WERI-Rb-1 (cell line): ENCODE measurements at regions not wholly inside any gene's neighbourhood (a gene's known extent, or its start where the extent isn't known, plus 50 kb on each side); places are given as distances from the start of the nearest gene placed in this dataset.
"Not testable (repeated sequence)": the region's sequence is repeated elsewhere in the genome, so short reads cannot be mapped to it uniquely, and the experiment has no call there.

Source experiments
- DNase-seq: peaks from one replicate; pipeline ENCODE4 v3.0.0-alpha.2; 2020
- H3K27ac ChIP-seq: fragments of 250-450 bp; sonication (Bioruptor Pico); 2 replicates; pipeline ENCODE4 v1.5.1; 2020; ENCODE audit warnings: mild to moderate bottlenecking, moderate library complexity
- H3K27me3 ChIP-seq: fragments of 250-450 bp; sonication (Bioruptor Pico); 2 replicates; pipeline ENCODE4 v1.5.1; 2021; ENCODE audit warnings: mild to moderate bottlenecking, low read depth, moderate library complexity; ENCODE audit not compliant: insufficient read depth, severe bottlenecking
- H3K36me3 ChIP-seq: fragments of 250-450 bp; sonication (Bioruptor Pico); 2 replicates; pipeline ENCODE4 v1.5.1; 2020; ENCODE audit warnings: mild to moderate bottlenecking, moderate library complexity
- H3K4me3 ChIP-seq: 2 replicates; pipeline ENCODE4 v1.5.1; 2011; ENCODE audit warnings: low read depth, mild to moderate bottlenecking, control low read depth, low read length
- H3K9me3 ChIP-seq: fragments of 250-450 bp; sonication (Bioruptor Pico); 2 replicates; pipeline ENCODE4 v1.5.1; 2021; ENCODE audit warnings: mild to moderate bottlenecking, moderate library complexity; ENCODE audit not compliant: severe bottlenecking
- TF ChIP-seq, protein P1 (sequence below): IDR thresholded peaks from 2 replicates; pipeline ENCODE4 v1.5.1; 2011; ENCODE audit warnings: low read depth, mild to moderate bottlenecking, control low read depth, inconsistent platforms, low read length

DNA sequence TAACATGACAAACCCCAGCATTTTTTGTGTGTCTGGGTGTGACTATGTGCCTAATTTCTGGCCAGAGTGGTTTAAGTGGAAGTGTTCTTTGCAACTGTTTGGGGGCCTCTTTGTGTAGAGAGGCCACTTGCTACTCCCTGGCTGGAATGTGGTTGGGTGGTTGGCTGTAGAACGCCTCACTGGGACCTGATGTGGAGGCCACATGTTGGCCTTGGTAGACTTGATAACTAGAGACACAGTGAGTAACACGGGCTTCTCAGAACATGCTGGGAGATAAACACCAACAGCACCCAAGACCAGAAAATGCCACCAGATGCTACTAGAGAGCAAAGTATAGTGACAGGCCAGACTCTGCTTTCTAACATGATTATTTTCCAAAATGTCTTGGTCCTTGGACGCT lies 111.2 kb upstream of the ZFP64 start:
- Histone ChIP-seq H3K27ac (no peak overlapping the region), H3K4me3 (no peak overlapping the region), H3K27me3 (peaks cover 33% of the 10 kb centered on the region), H3K36me3 (no peaks in the 10 kb centered on the region), H3K9me3 (peaks cover 3% of the 10 kb centered on the region)
- DNase-seq = no peak
- TF ChIP-seq, protein P1, sequence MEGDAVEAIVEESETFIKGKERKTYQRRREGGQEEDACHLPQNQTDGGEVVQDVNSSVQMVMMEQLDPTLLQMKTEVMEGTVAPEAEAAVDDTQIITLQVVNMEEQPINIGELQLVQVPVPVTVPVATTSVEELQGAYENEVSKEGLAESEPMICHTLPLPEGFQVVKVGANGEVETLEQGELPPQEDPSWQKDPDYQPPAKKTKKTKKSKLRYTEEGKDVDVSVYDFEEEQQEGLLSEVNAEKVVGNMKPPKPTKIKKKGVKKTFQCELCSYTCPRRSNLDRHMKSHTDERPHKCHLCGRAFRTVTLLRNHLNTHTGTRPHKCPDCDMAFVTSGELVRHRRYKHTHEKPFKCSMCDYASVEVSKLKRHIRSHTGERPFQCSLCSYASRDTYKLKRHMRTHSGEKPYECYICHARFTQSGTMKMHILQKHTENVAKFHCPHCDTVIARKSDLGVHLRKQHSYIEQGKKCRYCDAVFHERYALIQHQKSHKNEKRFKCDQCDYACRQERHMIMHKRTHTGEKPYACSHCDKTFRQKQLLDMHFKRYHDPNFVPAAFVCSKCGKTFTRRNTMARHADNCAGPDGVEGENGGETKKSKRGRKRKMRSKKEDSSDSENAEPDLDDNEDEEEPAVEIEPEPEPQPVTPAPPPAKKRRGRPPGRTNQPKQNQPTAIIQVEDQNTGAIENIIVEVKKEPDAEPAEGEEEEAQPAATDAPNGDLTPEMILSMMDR = no peak

DNA sequence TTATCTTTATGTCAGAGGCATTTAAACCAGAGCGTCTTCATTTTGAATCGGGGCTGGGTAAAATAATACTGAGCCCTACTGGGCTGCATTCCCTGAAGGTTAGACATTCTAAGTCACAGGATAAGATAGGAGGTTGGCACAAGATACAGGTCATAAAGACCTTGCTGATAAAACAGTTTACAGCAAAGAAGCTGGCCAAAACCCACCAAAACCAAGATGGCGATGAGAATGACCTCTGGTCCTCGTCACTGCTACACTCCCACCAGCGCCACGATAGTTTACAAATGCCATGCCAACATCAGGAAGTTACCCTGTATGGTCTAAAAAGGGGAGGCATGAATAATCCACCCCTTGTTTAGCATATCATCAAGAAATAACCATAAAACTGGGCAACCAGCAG lies 110.5 kb upstream of the ZFP64 start:
- not testable (repeated sequence) for H3K4me3 ChIP-seq, H3K9me3 ChIP-seq, H3K36me3 ChIP-seq, H3K27ac ChIP-seq, DNase-seq
- peaks cover 30% of the 10 kb centered on the region for H3K27me3 ChIP-seq

DNA sequence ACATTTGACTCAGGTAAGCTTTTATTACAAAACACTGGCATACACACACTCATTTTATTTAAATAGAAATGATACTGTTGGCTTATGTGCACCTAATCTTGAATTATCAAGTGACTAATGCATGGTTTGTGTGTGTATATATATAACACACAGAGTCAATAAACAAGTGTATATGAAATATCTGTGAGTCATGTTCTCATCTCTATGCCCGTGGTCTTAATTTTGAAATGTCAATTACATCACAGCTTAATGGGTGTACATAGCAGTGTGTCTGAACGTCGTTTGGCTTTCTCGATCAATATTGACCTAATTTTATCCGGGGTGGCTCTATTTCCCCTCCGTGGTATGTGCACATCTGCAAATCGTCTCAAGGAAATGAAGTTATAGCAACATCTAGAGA lies 104.0 kb upstream of the ZFP64 start:
- H3K27me3 ChIP-seq = peaks cover 16% of the 10 kb centered on the region
- H3K36me3 ChIP-seq = no peaks in the 10 kb centered on the region
- H3K27ac ChIP-seq = no peak overlapping the region
- peaks cover 8% of the 10 kb centered on the region for H3K9me3 ChIP-seq
- DNase-seq = no peak
- TF ChIP-seq, protein P1 = no peak
- no peak overlapping the region for H3K4me3 ChIP-seq

DNA sequence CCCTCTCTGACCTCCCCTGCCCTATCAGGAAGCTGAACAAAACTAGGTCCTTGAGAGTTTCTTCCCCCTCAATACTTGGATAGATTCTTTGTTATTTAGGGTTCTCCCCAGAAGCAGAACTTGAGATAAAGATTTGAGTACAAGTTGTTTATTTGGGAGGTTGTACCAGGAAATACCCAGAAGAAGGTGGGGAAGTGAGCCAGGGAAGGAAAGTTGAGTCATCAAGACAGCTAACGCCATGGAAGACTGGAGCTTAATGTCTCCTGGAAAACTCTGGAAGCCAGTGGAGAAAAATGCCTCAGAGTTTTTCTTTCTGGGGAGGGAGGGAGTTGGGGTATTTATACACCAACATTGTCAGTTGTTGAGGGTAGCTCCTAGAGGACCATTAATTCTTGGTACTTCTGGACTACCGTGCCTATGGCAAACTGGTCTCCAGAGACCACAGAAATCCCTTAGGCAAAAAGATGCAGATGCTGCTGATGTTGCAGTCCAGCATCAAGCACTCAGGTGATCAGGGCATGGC lies 102.6 kb upstream of the ZFP64 start:
- no peaks in the 10 kb centered on the region for H3K36me3 ChIP-seq
- H3K4me3 ChIP-seq = no peak overlapping the region
- H3K27me3 ChIP-seq = peaks cover 13% of the 10 kb centered on the region
- H3K27ac ChIP-seq = no peak overlapping the region
- TF ChIP-seq, protein P1 = no peak
- no peak for DNase-seq
- H3K9me3 ChIP-seq = peaks cover 8% of the 10 kb centered on the region

DNA sequence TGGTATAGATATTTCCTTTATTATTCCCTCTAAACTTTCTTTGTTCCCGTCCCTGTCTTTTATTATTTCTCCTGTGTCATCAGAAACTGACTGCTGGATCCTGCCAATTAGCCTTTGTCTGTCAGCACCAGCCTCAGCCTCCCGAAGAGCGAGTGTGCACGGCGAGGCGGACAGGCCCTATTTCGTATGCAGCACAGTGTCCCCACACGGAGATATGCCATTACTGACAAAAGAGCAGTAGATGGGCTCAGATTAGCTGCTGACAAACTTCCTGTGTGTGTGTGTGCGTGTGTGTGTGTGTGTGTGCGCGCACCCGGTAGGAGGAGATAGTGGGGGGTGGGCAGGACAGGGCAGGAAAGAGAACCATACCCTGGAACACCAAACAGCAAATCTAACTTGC lies 99.5 kb upstream of the ZFP64 start:
- H3K9me3 ChIP-seq = peaks cover 5% of the 10 kb centered on the region
- H3K27me3 ChIP-seq = peaks cover 34% of the 10 kb centered on the region
- H3K36me3 ChIP-seq = no peaks in the 10 kb centered on the region
- TF ChIP-seq, protein P1 = no peak
- DNase-seq = no peak
- no peak overlapping the region for H3K27ac ChIP-seq
- H3K4me3 ChIP-seq = no peak overlapping the region

DNA sequence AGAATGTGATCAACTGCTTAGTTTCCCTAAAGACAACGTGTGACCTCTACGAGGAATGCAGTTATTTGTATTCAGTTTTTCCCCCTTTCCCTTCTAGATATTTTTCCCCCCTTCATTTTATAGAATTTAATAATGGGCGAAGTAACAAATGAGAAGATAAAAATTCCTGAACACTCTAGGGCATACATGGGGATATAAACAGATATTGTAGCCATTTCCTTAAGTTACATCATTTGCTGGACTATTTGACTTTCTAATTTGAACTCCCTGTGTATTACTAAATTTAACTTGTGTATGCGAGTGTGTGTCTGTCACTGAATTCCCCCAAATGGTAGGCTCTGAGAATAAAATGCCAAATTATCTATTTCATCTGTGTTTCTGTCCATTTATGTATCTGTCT lies 99.0 kb upstream of the ZFP64 start:
- Histone ChIP-seq H3K36me3 (no peaks in the 10 kb centered on the region), H3K27ac (no peak overlapping the region)

More for the DNA sequence above, 99.0 kb upstream of the ZFP64 start:
- H3K4me3 ChIP-seq = no peak overlapping the region
- TF ChIP-seq, protein P1 = no peak
- no peak for DNase-seq
- peaks cover 5% of the 10 kb centered on the region for H3K9me3 ChIP-seq
- H3K27me3 ChIP-seq = peaks cover 39% of the 10 kb centered on the region
